GM18502 (cell line): ENCODE measurements at regions not wholly inside any gene's neighbourhood (a gene's known extent, or its start where the extent isn't known, plus 50 kb on each side); places are given as distances from the start of the nearest gene placed in this dataset.
"Not testable (repeated sequence)": the region's sequence is repeated elsewhere in the genome, so short reads cannot be mapped to it uniquely, and the experiment has no call there.

ENCODE experiments used
- ATAC-seq: cut with Tn5 transposase; IDR thresholded peaks from one replicate; pipeline ENCODE4 v1.9.1; 2021; ENCODE audit warnings: mild to moderate bottlenecking; ENCODE audit not compliant: unreplicated experiment, poor library complexity

DNA sequence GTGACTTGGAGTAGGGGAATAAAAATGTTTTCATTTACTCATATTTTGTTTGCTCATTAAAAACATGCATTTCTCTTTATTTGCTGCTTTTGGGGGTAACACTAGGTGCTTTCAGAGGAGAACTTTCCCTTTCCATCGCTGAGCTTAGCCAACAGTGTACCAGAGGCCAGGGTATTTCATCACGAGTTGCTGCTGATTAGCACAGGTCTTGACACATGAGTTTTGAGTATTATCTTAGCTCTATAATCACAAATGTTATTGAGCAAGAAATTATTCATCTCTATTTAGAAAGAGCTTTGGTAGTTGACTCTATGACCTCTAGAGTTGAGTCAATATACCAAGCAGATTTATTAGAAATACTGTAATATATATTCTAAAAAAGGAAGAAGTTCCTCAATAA is 375.9 kb downstream of the NXPH1 start:
- ATAC-seq: no peak

GRCh38 chr7:8817448-8818036 is 384.1 kb downstream of the NXPH1 start:
- ATAC-seq: no peak

GRCh38 chr7:8818406-8818805 is 385.0 kb downstream of the NXPH1 start:
- ATAC-seq: no peak

GRCh38 chr7:8822595-8822994 is 389.2 kb downstream of the NXPH1 start:
- ATAC-seq: no peak

DNA sequence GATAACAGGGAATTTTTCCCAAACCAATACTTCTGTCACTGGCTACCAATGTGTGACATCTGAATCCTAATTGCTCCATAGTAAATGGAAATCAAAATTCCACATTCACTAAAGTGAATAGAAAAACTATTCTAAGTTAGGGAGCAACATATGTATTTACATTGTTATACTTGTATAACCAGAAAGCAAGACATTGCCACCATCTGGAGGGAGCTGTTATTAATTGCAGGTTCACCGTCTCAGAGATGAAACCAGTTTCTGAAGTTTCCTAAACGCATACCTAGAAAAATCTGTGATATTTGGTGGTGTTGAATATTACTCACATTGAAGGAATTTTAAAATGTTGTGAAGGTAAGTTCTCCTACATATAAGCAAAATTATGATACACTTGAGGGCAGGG is 390.1 kb downstream of the NXPH1 start:
- ATAC-seq: no peak

- ATAC-seq: no peak
Observed at GRCh38 chr7:8827329-8827728, 393.9 kb downstream of the NXPH1 start.

GRCh38 chr7:8829100-8829499 is 395.7 kb downstream of the NXPH1 start:
- no peak for ATAC-seq

DNA sequence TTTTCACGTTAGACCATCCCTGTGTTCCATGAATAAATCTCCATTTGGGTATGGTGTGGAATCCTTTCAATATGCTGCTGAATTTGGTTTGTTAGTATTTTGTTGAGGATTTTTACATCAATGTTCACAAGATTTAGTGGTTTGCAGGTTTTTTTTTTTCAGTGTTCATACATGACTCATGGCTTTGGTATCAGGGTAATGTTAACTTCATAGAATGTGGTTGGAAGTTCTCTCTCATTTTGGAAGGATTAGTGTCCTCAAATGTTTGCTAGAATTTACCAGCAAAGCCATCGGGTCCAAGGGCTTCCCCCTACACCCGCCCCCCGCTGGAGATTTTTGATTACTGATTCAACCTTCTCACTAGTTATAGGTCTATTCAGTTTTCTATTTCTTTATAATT is 398.0 kb downstream of the NXPH1 start:
- ATAC-seq: no peak

GRCh38 chr7:8833355-8833754 is 399.9 kb downstream of the NXPH1 start:
- ATAC-seq: no peak

GRCh38 chr7:8841171-8841570 is 407.8 kb downstream of the NXPH1 start:
- no peak for ATAC-seq

DNA sequence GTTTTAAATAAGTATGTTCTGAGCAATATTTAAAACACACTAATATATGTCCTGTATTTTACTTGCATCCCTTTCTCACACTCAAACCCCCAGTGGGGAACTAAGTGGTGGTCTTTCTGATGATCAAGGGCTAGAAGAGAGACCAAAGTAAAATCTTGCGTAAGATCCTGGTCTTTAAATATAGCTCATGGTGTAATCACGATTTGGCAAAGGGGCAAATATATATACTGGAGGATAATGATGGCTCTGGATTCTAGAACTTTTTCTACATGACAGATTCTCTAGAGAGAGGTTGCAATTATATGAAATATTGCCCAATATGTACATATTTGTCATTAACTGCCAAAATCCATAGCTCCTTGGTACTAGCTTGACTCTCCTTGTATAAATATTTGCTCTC is 438.3 kb downstream of the NXPH1 start:
- no peak for ATAC-seq

DNA sequence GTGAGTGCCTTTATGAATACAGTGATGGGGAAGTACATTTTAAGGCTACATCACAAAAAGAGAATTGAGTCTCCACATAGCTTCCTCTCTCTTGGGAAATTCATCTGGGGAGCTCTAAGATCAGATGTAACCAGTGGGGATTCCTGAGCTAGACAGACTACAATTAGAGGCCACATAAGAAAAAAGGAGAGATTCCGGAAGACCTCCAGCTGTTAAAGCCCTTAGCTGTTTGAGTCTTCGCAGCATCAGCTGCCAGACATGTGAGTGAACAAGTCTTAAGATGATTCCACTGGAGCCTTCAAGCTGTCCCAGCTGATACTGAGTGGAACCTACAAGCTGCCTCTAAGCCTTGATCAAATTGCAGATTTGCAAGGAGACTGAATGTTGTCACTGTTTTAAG is 448.5 kb downstream of the NXPH1 start:
- no peak for ATAC-seq

GRCh38 chr7:8885480-8886000 is 452.1 kb downstream of the NXPH1 start:
- ATAC-seq: no peak

- not testable (repeated sequence) for ATAC-seq
Observed at GRCh38 chr7:8890346-8890745, 456.9 kb downstream of the NXPH1 start.

GRCh38 chr7:8893775-8894174 is 460.4 kb downstream of the NXPH1 start:
- ATAC-seq: no peak

GRCh38 chr7:8906396-8907075 is 473.1 kb downstream of the NXPH1 start:
- no peak for ATAC-seq

DNA sequence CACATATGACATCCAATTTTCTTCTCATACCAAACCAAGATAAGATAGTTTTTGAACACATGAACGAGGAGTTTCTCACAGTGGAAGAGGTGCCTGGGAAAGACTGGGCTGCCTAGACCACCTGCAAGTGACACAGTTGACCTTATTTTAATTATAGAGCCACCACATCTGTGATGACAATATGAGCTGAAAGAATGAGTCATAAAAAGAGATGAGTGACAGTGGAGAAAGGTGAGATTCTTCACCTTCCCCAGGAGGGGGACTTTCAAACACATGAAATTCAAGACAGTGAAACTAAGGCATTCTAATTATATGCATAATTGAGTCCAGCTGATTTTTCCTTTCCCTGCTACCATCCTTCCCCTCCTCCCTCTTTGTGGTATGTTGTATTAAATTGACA is 475.5 kb downstream of the NXPH1 start:
- ATAC-seq: no peak

- no peak for ATAC-seq
Observed at GRCh38 chr7:8913682-8914081, 480.3 kb downstream of the NXPH1 start.

DNA sequence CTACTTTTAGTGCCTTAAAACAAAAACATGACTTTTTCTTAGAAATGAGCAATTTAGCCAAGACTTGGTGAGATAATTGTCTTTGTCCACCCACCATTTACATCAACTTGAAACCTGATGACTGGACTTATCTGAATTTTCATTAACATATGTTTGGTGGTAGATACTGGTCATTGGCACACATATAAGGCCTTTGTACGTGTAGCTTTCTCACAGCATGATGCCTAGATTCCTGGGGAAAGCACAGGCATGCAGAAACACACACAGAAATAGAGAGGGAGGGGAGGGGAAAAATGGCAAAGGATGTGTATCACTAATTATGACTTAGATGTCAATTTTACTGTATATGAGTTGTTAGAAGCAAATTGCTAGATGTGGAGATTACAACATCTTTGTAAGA is 488.4 kb downstream of the NXPH1 start:
- ATAC-seq: no peak

- ATAC-seq: no peak
Observed at GRCh38 chr7:8922726-8923125, 489.3 kb downstream of the NXPH1 start.

- no peak for ATAC-seq
Observed at GRCh38 chr7:8923164-8923806, 489.9 kb downstream of the NXPH1 start.
